Fibroblast of skin of scalp (primary cell): ENCODE measurements at regions not wholly inside any gene's neighbourhood (a gene's known extent, or its start where the extent isn't known, plus 50 kb on each side); places are given as distances from the start of the nearest gene placed in this dataset.
A peak's percentile ranks its signal among the peaks of the same experiment; 100 is the strongest.
"Not testable (repeated sequence)": the region's sequence is repeated elsewhere in the genome, so short reads cannot be mapped to it uniquely, and the experiment has no call there.

ENCODE experiments used
- DNase-seq: peaks from one replicate; pipeline ENCODE4 v3.0.0-alpha.2; 2013

- DNase-seq: no peak
Observed at GRCh38 chr9:88280816-88281382, 107.3 kb upstream of the SPIN1 start.

GRCh38 chr9:88278036-88278435 is 110.2 kb upstream of the SPIN1 start:
- no peak for DNase-seq

GRCh38 chr9:88274078-88274477 is 114.2 kb upstream of the SPIN1 start:
- no peak for DNase-seq

- no peak for DNase-seq
Observed at GRCh38 chr9:88272986-88273385, 115.3 kb upstream of the SPIN1 start.

DNA sequence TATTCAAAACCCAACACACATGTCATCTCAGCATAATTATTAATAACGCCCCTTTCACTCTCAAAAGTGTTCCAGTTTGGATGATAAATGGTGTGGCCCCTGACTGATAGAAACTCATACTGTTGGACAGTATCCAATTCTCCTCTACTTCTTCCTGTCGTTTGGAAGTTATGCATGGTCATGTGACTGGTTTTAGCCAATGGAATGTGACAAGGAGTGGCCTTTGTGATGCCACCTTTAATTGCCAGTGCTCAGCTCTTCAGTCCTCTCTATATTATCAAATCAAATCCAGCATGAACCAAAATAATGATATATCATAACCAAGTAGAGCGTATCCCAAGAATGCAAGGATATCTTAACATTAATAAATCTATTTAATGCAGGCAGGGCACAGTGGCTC is 117.8 kb upstream of the SPIN1 start:
- no peak for DNase-seq

- DNase-seq: no peak
Observed at GRCh38 chr9:88268886-88269285, 119.4 kb upstream of the SPIN1 start.

- no peak for DNase-seq
Observed at GRCh38 chr9:88267283-88267682, 121.0 kb upstream of the SPIN1 start.

DNA sequence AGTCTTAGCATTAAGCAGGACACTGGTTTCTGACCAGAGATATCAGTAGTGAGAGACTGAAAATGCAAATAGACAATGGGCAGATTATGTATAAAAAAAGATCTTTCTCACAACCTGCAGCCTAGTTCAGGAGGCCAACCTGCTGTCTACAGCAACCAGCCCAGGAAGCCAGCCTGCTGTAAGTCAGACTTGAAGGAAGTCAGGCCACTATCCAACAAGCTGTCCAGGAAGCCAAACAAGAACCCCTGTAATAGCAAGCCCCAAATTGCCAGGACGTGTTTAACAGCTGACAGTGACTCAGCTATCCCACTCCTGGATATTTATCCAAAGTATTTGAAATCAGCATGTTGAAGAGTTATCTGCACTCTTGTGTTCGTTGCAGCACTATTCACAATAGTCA is 121.8 kb upstream of the SPIN1 start:
- no peak for DNase-seq

DNA sequence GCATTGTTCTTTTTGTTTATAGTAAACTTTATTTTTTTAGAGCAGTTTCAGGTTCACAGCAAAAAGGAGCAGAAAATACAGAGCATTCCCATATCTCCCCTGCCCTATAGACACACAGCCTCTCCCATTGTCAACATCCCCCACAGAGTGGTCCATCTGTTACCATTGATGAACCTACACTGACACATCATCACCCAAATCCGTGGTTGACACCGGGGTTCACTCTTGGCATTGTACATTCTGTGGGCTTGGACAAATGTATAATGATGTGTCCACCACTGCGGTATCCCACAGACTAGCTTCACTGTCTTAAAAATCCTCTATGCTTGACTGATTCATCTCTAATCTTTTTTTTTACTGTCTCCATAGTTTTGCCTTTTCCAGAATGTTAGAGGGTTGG is 120.7 kb upstream of the SPATA31C2 start:
- DNase-seq: no peak

- DNase-seq: no peak
Observed at GRCh38 chr9:88258601-88259000, 120.3 kb upstream of the SPATA31C2 start.

GRCh38 chr9:88258024-88258423 is 119.7 kb upstream of the SPATA31C2 start:
- DNase-seq: peak; percentile 49

DNA sequence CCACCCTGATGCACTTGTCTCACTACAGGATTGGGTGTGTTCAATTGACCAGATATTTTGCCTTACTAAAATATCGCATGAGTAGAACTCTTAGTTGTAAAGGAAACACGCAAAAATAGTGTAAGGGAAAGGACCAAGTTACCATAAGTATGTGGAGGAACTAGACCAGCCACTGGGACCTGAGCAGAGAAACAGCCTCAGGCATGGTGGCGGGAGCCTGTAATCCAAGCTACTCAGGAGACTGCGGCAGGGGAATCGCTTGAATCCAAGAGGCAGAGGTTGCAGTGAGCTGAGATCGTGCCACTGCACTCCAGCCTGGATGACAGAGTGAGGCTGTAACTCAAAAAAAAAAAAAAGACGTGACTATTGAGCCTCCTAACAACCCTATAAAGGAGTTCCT is 117.9 kb upstream of the SPATA31C2 start:
- no peak for DNase-seq

DNA sequence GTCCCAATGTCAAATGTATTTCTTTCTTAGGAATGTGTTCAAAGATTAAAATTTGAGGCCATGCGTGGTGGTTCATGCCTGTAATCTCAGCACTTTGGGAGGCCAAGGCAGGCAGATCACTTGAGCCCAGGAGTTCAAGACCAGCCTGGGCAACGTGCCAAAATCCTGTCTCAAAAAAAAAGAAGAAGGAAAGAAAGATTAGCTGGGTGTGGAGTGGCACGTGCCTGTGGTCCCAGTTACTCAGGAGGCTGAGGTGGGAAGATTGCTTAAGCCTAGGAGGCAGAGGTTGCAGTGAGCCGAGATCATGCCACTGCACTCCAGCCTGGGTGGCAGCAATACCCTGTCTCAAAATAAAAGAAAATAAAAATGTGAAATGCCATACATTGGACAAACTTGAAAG is 117.5 kb upstream of the SPATA31C2 start:
- DNase-seq: not testable (repeated sequence)

DNA sequence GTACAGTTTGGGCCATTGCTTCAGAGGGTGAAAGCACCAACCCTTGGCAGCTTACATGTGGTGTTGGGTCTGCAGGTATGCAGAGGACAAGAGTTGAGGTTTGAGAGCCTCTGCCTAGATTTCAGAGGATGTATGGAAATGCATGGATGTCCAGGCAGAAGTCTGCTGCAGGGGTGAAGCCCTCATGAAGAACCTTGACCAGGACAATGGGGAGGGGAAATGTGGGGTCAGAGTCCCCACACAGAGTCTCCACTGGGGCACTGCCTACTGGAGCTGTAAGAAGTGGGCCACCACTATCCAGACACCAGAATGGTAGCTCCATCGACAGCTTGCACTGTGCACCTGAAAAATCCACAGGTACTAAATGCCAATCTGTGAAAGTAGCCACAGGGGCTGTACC is 113.6 kb upstream of the SPATA31C2 start:
- DNase-seq: no peak

DNA sequence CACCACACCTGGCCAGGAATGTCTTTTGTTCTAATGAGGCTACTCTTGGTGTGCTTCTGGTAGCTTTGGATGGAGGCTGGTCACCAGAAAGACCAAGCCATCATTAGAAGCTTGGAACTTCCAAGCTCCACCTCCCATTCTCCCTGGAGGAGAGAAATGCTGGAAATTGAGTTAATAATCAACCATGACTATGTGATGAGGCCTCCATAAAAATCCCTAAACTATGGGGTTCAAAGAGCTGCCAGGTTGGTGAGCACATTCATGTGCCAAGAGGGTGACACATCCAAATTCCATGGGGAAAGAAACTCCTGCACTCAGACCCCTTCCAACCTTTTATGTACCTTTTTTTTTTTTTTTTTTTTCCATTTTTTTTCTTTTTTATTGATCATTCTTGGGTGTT is 105.5 kb upstream of the SPATA31C2 start:
- no peak for DNase-seq

DNA sequence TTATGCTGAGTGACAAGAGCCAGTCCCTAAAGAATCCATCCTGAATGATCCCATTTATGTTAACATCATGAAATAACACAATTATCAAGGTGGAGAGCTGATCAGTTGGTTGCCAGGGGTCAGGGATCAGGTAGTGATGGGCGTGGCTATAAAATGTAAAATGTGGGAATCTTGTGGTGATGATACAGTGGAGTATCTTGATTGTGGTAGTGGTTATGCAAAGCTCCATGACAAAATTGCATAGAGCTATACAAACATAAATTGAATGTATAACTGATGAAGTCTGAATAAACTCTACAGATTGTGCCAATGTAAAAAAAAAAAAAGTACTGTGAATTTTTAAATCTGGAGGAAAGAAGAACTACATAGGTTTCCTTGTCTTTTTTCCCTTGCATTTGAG is 104.6 kb upstream of the SPATA31C2 start:
- DNase-seq: no peak

- no peak for DNase-seq
Observed at GRCh38 chr9:88237991-88238571, 99.8 kb upstream of the SPATA31C2 start.

DNA sequence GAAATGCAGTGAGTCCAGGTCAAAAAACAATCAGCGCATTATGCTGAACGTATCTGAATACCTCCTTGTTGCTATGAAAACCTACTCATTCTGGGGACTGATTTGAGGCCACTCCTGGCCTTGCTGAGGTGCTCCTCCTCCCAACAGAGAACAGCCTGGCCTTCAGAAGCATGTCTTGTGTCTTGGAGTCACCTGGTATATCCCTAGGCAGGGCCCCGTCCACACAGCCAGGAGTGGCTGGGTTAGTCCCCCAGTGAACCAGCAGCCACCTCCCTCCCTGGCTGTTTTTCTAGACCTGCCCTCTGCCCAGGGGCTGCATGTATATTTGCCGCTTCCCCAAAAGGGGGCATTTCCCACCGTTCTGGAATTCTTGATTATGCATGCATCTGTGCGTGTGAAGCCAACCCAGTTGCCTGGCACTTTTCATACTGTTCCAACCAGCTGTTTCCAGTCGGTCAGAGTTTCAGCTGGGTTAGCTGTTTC is 99.2 kb upstream of the SPATA31C2 start:
- no peak for DNase-seq

GRCh38 chr9:88236511-88237478 is 98.5 kb upstream of the SPATA31C2 start:
- no peak for DNase-seq

- DNase-seq: no peak
Observed at GRCh38 chr9:88235615-88236014, 97.3 kb upstream of the SPATA31C2 start.

DNA sequence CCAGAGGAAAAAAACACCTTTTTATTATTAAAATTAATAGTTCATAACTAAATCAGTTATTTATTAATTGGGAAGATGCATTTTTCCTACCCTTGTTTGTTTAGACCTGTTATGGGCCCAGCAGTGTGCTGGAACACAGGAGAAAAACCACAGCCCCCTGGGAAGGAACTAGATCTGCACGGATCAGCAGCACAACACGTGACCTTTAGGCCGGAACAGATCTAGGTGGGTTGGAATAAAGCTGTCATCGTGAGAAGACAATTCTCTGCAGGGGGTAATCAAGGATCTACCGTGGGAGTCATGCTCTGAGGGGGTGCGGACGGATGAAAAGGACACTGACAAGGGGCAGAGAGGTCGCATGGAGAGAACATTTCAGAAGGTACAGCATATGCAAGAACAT is 95.8 kb upstream of the SPATA31C2 start:
- no peak for DNase-seq

GRCh38 chr9:88233091-88233490 is 94.8 kb upstream of the SPATA31C2 start:
- DNase-seq: no peak

- no peak for DNase-seq
Observed at GRCh38 chr9:88230612-88231011, 92.3 kb upstream of the SPATA31C2 start.

- DNase-seq: no peak
Observed at GRCh38 chr9:88229434-88229833, 91.2 kb upstream of the SPATA31C2 start.
